LHCN-M2 (cell line): ENCODE measurements at regions not wholly inside any gene's neighbourhood (a gene's known extent, or its start where the extent isn't known, plus 50 kb on each side); places are given as distances from the start of the nearest gene placed in this dataset.

ENCODE experiments used
- DNase-seq: peaks from one replicate; pipeline ENCODE4 v3.0.0-alpha.2; 2012; ENCODE audit warnings: low read depth

GRCh38 chr13:34411894-34412293 is 530.2 kb upstream of the NBEA start:
- no peak for DNase-seq

GRCh38 chr13:34412295-34412694 is 529.8 kb upstream of the NBEA start:
- no peak for DNase-seq

GRCh38 chr13:34412817-34413375 is 529.2 kb upstream of the NBEA start:
- DNase-seq, result peak; percentile 30

- no peak for DNase-seq
Measured at GRCh38 chr13:34413538-34414210, 528.4 kb upstream of the NBEA start.

- no peak for DNase-seq
Measured at GRCh38 chr13:34414616-34415015, 527.5 kb upstream of the NBEA start.

GRCh38 chr13:34416971-34417380 is 525.1 kb upstream of the NBEA start:
- DNase-seq, result peak; percentile 70

GRCh38 chr13:34417896-34418295 is 524.2 kb upstream of the NBEA start:
- no peak for DNase-seq

- no peak for DNase-seq
Measured at GRCh38 chr13:34419025-34419424, 523.0 kb upstream of the NBEA start.

GRCh38 chr13:34419755-34420154 is 522.3 kb upstream of the NBEA start:
- DNase-seq, result no peak

GRCh38 chr13:34420702-34421346 is 521.2 kb upstream of the NBEA start:
- DNase-seq, result no peak

- no peak for DNase-seq
Measured at GRCh38 chr13:34421347-34421719, 520.7 kb upstream of the NBEA start.

- no peak for DNase-seq
Measured at GRCh38 chr13:34421858-34422475, 520.1 kb upstream of the NBEA start.

GRCh38 chr13:34422956-34423355 is 519.1 kb upstream of the NBEA start:
- DNase-seq, result no peak

GRCh38 chr13:34425327-34425949 is 516.6 kb upstream of the NBEA start:
- DNase-seq, result no peak

- DNase-seq, result no peak
Measured at GRCh38 chr13:34428911-34429310, 513.2 kb upstream of the NBEA start.

- DNase-seq, result peak; percentile 89
Measured at GRCh38 chr13:34430294-34430693, 511.8 kb upstream of the NBEA start.

- no peak for DNase-seq
Measured at GRCh38 chr13:34431827-34432581, 510.1 kb upstream of the NBEA start.

GRCh38 chr13:34435338-34435737 is 506.7 kb upstream of the NBEA start:
- peak; percentile 90 for DNase-seq

GRCh38 chr13:34437873-34438272 is 504.2 kb upstream of the NBEA start:
- DNase-seq, result peak; percentile 14

- DNase-seq, result no peak
Measured at GRCh38 chr13:34452831-34453230, 489.2 kb upstream of the NBEA start.
